Colonic mucosa (tissue), 4 donors: ENCODE measurements at regions not wholly inside any gene's neighbourhood (a gene's known extent, or its start where the extent isn't known, plus 50 kb on each side); places are given as distances from the start of the nearest gene placed in this dataset.

Source experiments
- DNase-seq: peaks from one replicate; pipeline ENCODE4 v3.0.0-alpha.2; 2020
- H3K27ac ChIP-seq: fragments of 200-600 bp; one replicate; pipeline ENCODE4 v1.8.0; 2021
- H3K27me3 ChIP-seq: fragments of 200-600 bp; one replicate; pipeline ENCODE4 v1.8.0; 2021
- H3K36me3 ChIP-seq: fragments of 200-600 bp; one replicate; pipeline ENCODE4 v1.8.0; 2021
- H3K4me1 ChIP-seq: fragments of 200-600 bp; one replicate; pipeline ENCODE4 v1.8.0; 2021; ENCODE audit warnings: mild to moderate bottlenecking
- H3K4me3 ChIP-seq: fragments of 200-600 bp; one replicate; pipeline ENCODE4 v1.8.0; 2021
- H3K9ac ChIP-seq, 2 donors: one replicate each; pipeline ENCODE4 v1.7.0; 2013; ENCODE audit warnings: control low read depth in 2 of 2, low read depth in 2 of 2, low read length in 2 of 2
- H3K9me3 ChIP-seq: fragments of 200-600 bp; one replicate; pipeline ENCODE4 v1.8.0; 2021
- CTCF ChIP-seq: fragments of 200-600 bp; IDR thresholded peaks from one replicate; pipeline ENCODE4 v1.8.0; 2022; ENCODE audit warnings: antibody characterized with exemption, mild to moderate bottlenecking
- intact Hi-C: fragments of 100-400 bp; cut with DNase I; formaldehyde crosslinking; loops from one replicate; pipeline ENCODE4 v1.14.1; 2022
- donor health status: healthy.
- donor health status: DM: no; HTN: no; CAD: no.
- donor health status: DM: no; HTN: no; CAD: no.

- intact Hi-C loops = no loop called here
- Histone ChIP-seq H3K9me3 (no peaks in the 10 kb centered on the region), H3K4me1 (no peaks in the 10 kb centered on the region), H3K36me3 (no peaks in the 10 kb centered on the region), H3K9ac (no peak overlapping the region), H3K27me3 (no peaks in the 10 kb centered on the region), H3K4me3 (no peak overlapping the region), H3K27ac (no peak overlapping the region)
- DNase-seq = no peak
- TF ChIP-seq CTCF = no peak
These were observed 1881.5 kb downstream of the EFNA5 start for GRCh38 chr5:105789246-105789645.

- intact Hi-C loops = no loop called here
- H3K27me3 ChIP-seq = no peaks in the 10 kb centered on the region
- no peaks in the 10 kb centered on the region for H3K36me3 ChIP-seq
- H3K4me3 ChIP-seq = no peak overlapping the region
- no peak for TF ChIP-seq CTCF
- DNase-seq = no peak
- H3K9ac ChIP-seq = no peak overlapping the region
- H3K27ac ChIP-seq = no peak overlapping the region
- H3K9me3 ChIP-seq = no peaks in the 10 kb centered on the region
- H3K4me1 ChIP-seq = no peaks in the 10 kb centered on the region
These were observed 1886.9 kb downstream of the EFNA5 start for GRCh38 chr5:105783811-105784210.

GRCh38 chr5:105782501-105782900 is 1888.2 kb downstream of the EFNA5 start:
- no peak overlapping the region for H3K9ac ChIP-seq
- H3K36me3 ChIP-seq = no peaks in the 10 kb centered on the region
- H3K4me1 ChIP-seq = no peaks in the 10 kb centered on the region
- no peaks in the 10 kb centered on the region for H3K27me3 ChIP-seq
- DNase-seq = no peak
- TF ChIP-seq CTCF = no peak
- H3K9me3 ChIP-seq = no peaks in the 10 kb centered on the region
- no peak overlapping the region for H3K4me3 ChIP-seq
- no peak overlapping the region for H3K27ac ChIP-seq
- intact Hi-C loops = no loop called here

- H3K9ac ChIP-seq = no peak overlapping the region
- no peak overlapping the region for H3K4me3 ChIP-seq
- no peaks in the 10 kb centered on the region for H3K27me3 ChIP-seq
- H3K4me1 ChIP-seq = no peaks in the 10 kb centered on the region
- no peaks in the 10 kb centered on the region for H3K9me3 ChIP-seq
- no peaks in the 10 kb centered on the region for H3K36me3 ChIP-seq
- no peak for DNase-seq
- H3K27ac ChIP-seq = no peak overlapping the region
- no peak for TF ChIP-seq CTCF
- intact Hi-C loops = no loop called here
These were observed 1897.5 kb downstream of the EFNA5 start for GRCh38 chr5:105773241-105773640.

GRCh38 chr5:105767267-105767666 is 1903.5 kb downstream of the EFNA5 start:
- intact Hi-C loops = no loop called here
- no peak overlapping the region for H3K27ac ChIP-seq
- no peaks in the 10 kb centered on the region for H3K27me3 ChIP-seq
- DNase-seq = no peak
- no peak overlapping the region for H3K9ac ChIP-seq
- TF ChIP-seq CTCF = no peak
- H3K4me3 ChIP-seq = no peak overlapping the region
- no peaks in the 10 kb centered on the region for H3K4me1 ChIP-seq
- no peaks in the 10 kb centered on the region for H3K36me3 ChIP-seq
- no peaks in the 10 kb centered on the region for H3K9me3 ChIP-seq

- Histone ChIP-seq H3K9ac (no peak overlapping the region), H3K27ac (no peak overlapping the region), H3K9me3 (no peaks in the 10 kb centered on the region), H3K4me3 (no peak overlapping the region), H3K36me3 (no peaks in the 10 kb centered on the region), H3K4me1 (no peaks in the 10 kb centered on the region), H3K27me3 (no peaks in the 10 kb centered on the region)
- no peak for DNase-seq
- no peak for TF ChIP-seq CTCF
- intact Hi-C loops = no loop called here
These were observed 1908.0 kb downstream of the EFNA5 start for GRCh38 chr5:105762728-105763127.
